GM13976 (cell line): ENCODE measurements at regions not wholly inside any gene's neighbourhood (a gene's known extent, or its start where the extent isn't known, plus 50 kb on each side); places are given as distances from the start of the nearest gene placed in this dataset.

Experiments
- DNase-seq: peaks from one replicate; pipeline ENCODE4 v3.0.0; 2012; ENCODE audit warnings: low spot score
- in situ Hi-C: fragments of 300-500 bp; cut with MboI; formaldehyde crosslinking; loops from one replicate; pipeline ENCODE4 v1.12.0; 2022; ENCODE audit warnings: low sequenced_read_pairs, mixed read lengths, inconsistent platforms; ENCODE audit not compliant: unreplicated experiment
- TF ChIP-seq, protein P1 (sequence below): IDR thresholded peaks from 2 replicates; pipeline ENCODE4 v1.5.1; 2012; ENCODE audit warnings: borderline replicate concordance, mild to moderate bottlenecking; ENCODE audit not compliant: insufficient read depth; ENCODE audit errors: extremely low read depth, missing control alignments, control extremely low read depth

DNA sequence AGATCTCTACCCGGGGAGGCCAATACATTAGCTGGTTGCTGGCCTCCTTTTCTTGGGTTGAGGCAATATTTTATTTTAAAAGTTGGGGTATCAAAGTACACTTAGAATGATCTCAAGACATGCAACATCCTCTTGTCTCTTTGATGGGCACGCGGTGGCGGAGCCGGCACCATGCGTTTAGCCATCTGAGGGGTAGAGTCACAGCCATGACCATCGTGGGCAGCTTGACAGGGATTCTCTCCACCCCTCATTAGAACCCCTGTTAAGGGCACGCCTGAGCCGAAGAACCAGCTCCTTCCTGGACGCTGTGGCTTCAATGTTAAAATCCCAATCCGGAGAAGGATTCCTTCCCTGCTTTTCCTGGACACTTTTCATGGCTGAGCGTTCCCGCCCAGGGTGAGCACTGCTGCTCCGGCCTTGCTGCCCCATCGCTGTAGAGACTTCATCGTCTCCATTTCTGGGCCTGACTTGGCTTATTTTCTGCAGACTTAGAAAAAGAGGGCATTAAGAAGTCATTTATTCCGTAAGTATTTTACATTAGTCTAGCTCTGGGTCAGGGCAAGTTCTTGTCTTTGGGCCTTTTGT lies 142.7 kb upstream of the CDH4 start:
- DNase-seq, result no peak
- in situ Hi-C loops, result no loop called here
- TF ChIP-seq, protein P1, sequence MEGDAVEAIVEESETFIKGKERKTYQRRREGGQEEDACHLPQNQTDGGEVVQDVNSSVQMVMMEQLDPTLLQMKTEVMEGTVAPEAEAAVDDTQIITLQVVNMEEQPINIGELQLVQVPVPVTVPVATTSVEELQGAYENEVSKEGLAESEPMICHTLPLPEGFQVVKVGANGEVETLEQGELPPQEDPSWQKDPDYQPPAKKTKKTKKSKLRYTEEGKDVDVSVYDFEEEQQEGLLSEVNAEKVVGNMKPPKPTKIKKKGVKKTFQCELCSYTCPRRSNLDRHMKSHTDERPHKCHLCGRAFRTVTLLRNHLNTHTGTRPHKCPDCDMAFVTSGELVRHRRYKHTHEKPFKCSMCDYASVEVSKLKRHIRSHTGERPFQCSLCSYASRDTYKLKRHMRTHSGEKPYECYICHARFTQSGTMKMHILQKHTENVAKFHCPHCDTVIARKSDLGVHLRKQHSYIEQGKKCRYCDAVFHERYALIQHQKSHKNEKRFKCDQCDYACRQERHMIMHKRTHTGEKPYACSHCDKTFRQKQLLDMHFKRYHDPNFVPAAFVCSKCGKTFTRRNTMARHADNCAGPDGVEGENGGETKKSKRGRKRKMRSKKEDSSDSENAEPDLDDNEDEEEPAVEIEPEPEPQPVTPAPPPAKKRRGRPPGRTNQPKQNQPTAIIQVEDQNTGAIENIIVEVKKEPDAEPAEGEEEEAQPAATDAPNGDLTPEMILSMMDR, result no peak

DNA sequence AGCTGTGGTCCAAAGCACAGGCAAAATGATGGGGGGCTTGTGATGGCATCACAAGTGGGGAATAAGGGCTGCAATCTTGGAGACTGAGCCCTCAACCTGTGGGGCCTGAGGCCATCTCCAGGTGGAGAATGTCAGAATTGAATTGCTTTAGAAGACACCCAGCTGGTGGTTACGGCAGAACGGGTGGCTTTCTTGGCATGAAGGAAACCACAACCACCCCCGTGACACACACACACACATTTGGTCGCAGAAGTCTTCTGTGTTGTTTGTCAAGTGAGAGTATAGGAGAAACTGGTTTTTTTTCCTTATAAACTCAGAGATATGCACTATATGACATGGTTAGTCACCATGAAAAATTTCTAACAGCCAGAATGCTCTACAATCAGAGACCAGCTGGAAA lies 139.5 kb upstream of the CDH4 start:
- DNase-seq, result no peak
- TF ChIP-seq, protein P1, result no peak
- in situ Hi-C loops, result no loop called here

DNA sequence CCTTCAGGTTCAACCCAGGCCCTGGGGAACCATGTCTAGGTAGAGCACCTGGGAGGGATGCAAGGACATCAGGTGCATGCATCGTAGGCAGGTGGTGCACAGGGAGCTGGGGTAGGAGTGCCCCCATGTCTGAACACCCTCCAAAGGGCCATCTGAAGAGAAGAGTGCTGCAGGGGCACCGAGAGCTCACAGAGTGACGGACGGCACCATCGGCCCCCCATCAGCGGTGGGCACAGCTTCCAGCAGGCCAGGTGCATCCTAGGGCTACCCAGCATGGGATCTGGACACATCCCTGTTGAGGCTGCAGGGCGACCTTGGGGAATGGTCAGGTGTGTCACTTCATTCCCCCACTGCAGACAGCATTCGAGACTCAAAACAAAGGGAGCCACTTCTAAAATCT lies 138.3 kb upstream of the CDH4 start:
- TF ChIP-seq, protein P1, result no peak
- in situ Hi-C loops, result no loop called here
- DNase-seq, result no peak

DNA sequence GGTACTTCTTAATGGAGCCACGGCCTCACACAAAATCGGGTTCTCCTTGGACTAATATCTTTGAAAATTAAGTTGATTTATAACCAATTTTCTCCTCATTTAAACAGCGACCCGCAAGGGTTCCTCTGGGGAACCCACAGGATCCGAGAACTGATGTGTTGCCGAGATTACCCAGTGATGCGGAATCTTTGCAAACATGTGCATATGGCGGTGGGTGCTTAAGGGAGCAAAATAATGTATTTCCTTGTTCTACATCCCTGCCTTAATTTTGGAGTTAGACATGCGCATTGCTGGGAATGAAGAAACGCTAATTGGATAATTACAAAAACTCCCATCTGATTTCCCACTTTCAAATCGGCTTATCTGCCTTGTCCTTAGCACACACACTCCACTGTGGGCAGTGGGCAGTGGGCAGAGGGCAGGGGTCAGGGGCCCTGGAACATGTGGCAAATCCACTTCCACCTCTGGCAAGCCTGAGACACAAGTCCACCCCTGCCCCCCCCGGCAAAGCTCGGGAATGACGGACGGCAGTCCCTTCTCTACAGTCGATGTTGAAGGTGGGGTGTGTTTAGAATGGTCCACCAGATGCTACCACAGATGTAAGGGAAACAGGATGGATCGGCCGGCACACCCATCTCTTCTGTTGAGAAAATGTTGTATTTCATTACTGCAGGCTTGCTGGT lies 137.4 kb upstream of the CDH4 start:
- no peak for DNase-seq
- TF ChIP-seq, protein P1, result no peak
- in situ Hi-C loops, result no loop called here

DNA sequence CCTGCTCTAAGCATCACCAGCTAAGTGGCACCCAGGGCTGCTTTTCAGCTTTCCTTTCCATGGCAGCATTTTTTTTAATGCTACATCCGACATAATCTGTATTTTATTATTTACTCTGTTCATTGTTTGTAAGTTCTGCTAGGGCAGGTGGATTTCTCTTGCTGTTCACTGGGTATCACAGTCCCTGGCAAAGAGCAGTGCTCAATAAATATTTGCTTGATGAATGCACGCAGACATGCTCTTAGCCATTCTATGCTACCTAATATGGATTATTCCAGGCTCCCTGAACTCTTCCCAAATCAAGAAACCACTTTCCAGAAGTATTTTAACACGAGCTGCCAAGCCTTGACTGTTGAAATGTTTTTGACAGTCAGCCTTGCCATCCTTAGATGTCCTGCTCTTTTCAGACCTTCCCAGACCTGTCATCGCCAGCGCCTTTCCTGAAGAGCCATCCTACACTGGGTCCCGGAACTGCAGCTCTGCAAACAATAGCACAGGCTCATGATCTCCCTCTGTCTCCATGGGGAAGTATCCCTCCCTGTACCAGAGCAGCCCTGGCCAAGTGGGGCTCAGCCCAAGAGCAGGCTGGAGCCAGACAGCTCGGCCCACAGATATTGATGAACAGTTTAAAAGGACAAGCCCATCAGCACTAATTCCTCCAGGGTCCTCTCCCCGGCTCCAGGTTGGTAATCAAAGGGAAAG lies 136.5 kb upstream of the CDH4 start:
- in situ Hi-C loops, result no loop called here
- TF ChIP-seq, protein P1, result no peak
- no peak for DNase-seq

DNA sequence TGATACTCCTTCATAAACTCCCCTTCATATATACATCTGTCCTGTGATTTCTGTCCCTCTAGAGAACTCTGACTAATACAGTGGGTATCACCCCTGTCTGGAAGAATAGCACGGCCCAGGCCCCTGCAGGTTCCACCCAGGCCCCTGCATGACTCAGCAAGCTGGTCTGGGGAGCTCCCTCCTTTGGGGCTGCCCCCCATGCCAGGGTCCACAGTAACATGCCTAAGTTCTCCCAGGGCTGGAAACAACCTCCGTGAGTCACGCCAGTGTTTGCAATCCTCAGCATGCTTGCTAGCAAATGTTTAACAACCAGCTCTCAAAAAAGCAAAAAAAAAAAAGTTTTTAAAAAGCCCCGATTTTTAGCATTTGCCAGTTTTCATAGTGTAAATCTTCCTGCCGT lies 134.3 kb upstream of the CDH4 start:
- no peak for DNase-seq
- in situ Hi-C loops, result no loop called here
- TF ChIP-seq, protein P1, result no peak
